GM12878 (cell line): ENCODE measurements at regions not wholly inside any gene's neighbourhood (a gene's known extent, or its start where the extent isn't known, plus 50 kb on each side); places are given as distances from the start of the nearest gene placed in this dataset.

Experiments
- ZBTB11 ChIP-seq: fragments of 450-650 bp; formaldehyde crosslinking; IDR thresholded peaks from 2 replicates; pipeline ENCODE4 v1.5.0; 2022; ENCODE audit warnings: mild to moderate bottlenecking, missing genetic modification characterization
- ZBTB33 ChIP-seq: fragments of 450-650 bp; IDR thresholded peaks from 2 replicates; pipeline ENCODE4 v1.6.1; 2017; ENCODE audit warnings: mild to moderate bottlenecking
- ZNF207 ChIP-seq: fragments of 450-650 bp; IDR thresholded peaks from 2 replicates; pipeline ENCODE4 v1.6.1; 2014; ENCODE audit warnings: antibody characterized with exemption, mild to moderate bottlenecking, borderline replicate concordance
- TF ChIP-seq, protein P1 (sequence below): IDR thresholded peaks from 2 replicates; pipeline ENCODE4 v1.6.1; 2011; ENCODE audit warnings: borderline replicate concordance, low read depth, mild to moderate bottlenecking, moderate library complexity, mixed read lengths, low read length; ENCODE audit not compliant: insufficient read depth; ENCODE audit errors: extremely low read length
- TF ChIP-seq, protein P2 (sequence below): fragments of 450-650 bp; IDR thresholded peaks from 2 replicates; pipeline ENCODE4 v1.6.1; 2016; ENCODE audit warnings: mild to moderate bottlenecking

GRCh38 chr4:147349193-147349592, 131.7 kb upstream of the EDNRA start (continued):
- TF ChIP-seq ZBTB11 (CRISPR knock-in tag) (no peak), ZNF207 (no peak), ZBTB33 (no peak)
- TF ChIP-seq, protein P1, sequence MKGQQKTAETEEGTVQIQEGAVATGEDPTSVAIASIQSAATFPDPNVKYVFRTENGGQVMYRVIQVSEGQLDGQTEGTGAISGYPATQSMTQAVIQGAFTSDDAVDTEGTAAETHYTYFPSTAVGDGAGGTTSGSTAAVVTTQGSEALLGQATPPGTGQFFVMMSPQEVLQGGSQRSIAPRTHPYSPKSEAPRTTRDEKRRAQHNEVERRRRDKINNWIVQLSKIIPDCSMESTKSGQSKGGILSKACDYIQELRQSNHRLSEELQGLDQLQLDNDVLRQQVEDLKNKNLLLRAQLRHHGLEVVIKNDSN: no peak
- TF ChIP-seq, protein P2, sequence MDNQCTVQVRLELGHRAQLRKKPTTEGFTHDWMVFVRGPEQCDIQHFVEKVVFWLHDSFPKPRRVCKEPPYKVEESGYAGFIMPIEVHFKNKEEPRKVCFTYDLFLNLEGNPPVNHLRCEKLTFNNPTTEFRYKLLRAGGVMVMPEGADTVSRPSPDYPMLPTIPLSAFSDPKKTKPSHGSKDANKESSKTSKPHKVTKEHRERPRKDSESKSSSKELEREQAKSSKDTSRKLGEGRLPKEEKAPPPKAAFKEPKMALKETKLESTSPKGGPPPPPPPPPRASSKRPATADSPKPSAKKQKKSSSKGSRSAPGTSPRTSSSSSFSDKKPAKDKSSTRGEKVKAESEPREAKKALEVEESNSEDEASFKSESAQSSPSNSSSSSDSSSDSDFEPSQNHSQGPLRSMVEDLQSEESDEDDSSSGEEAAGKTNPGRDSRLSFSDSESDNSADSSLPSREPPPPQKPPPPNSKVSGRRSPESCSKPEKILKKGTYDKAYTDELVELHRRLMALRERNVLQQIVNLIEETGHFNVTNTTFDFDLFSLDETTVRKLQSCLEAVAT: no peak
- TF ChIP-seq, all 136 proteins: peak for 0
